Posterior vena cava (tissue), 2 donors: ENCODE measurements at regions not wholly inside any gene's neighbourhood (a gene's known extent, or its start where the extent isn't known, plus 50 kb on each side); places are given as distances from the start of the nearest gene placed in this dataset.
"Not testable (repeated sequence)": the region's sequence is repeated elsewhere in the genome, so short reads cannot be mapped to it uniquely, and the experiment has no call there.

Source experiments
- DNase-seq: peaks from one replicate; pipeline ENCODE4 v3.0.0-alpha.2; 2020; ENCODE audit warnings: low spot score
- intact Hi-C, 2 donors: fragments of 100-400 bp; cut with DNase I; formaldehyde crosslinking; loops; one replicate each; pipeline versions ENCODE4 v1.14.1 to v1.14.2; 2022 to 2023
- donor health status: DM: yes; HTN: yes; CAD: no.
- donor health status: DM: yes; HTN: yes; CAD: no.

GRCh38 chr10:4254101-4254994 lies 469.3 kb upstream of the KLF6 start:
- intact Hi-C loops, result no loop called here
- no peak for DNase-seq

GRCh38 chr10:4252701-4253100 lies 467.7 kb upstream of the KLF6 start:
- no peak for DNase-seq
- intact Hi-C loops, result no loop called here

- intact Hi-C loops, result no loop called here
- DNase-seq, result no peak
Observed at GRCh38 chr10:4250587-4250887, 465.5 kb upstream of the KLF6 start.

- no peak for DNase-seq
- intact Hi-C loops, result loop anchor here (5.0 to 10.0 kb wide), 2 partner anchors 32 to 465 kb away; partner anchors contain the start of gene KLF6 (in 2 of the 2)
Observed at GRCh38 chr10:4249841-4250586, 465.0 kb upstream of the KLF6 start.

- DNase-seq, result no peak
- intact Hi-C loops, result loop anchor here (5.0 to 10.0 kb wide), 2 partner anchors 35 to 463 kb away; partner anchors contain the start of gene KLF6 (in 2 of the 2)
Observed at GRCh38 chr10:4247379-4247778, 462.4 kb upstream of the KLF6 start.

GRCh38 chr10:4246881-4247358 lies 461.9 kb upstream of the KLF6 start:
- no peak for DNase-seq
- intact Hi-C loops, result loop anchor here (5.0 to 10.0 kb wide), 2 partner anchors 35 to 462 kb away; partner anchors contain the start of gene KLF6 (in 2 of the 2)

- intact Hi-C loops, result loop anchor here (10.0 kb wide), 1 partner anchor 459 kb away; the partner anchor contains the start of gene KLF6 (in 2 of the 2)
- no peak for DNase-seq
Observed at GRCh38 chr10:4243651-4244050, 458.6 kb upstream of the KLF6 start.

GRCh38 chr10:4243169-4243568 lies 458.2 kb upstream of the KLF6 start:
- intact Hi-C loops, result loop anchor here (10.0 kb wide), 1 partner anchor 458 kb away; the partner anchor contains the start of gene KLF6 (in 2 of the 2)
- DNase-seq, result no peak

GRCh38 chr10:4242561-4243035 lies 457.6 kb upstream of the KLF6 start:
- no peak for DNase-seq

GRCh38 chr10:4241724-4242345 lies 456.8 kb upstream of the KLF6 start:
- DNase-seq, result no peak
- intact Hi-C loops, result loop anchor here (10.0 kb wide), 1 partner anchor 457 kb away; the partner anchor contains the start of gene KLF6 (in 2 of the 2)

More at GRCh38 chr10:4242561-4243035, 457.6 kb upstream of the KLF6 start:
- intact Hi-C loops, result loop anchor here (10.0 kb wide), 1 partner anchor 458 kb away; the partner anchor contains the start of gene KLF6 (in 2 of the 2)

- intact Hi-C loops, result loop anchor here (10.0 kb wide), 1 partner anchor 456 kb away; the partner anchor contains the start of gene KLF6 (in 2 of the 2)
- no peak for DNase-seq
Observed at GRCh38 chr10:4240608-4241197, 455.7 kb upstream of the KLF6 start.

GRCh38 chr10:4239186-4239585 lies 454.2 kb upstream of the KLF6 start:
- intact Hi-C loops, result loop anchor here in 1 of 2 donors (10.0 kb wide), 1 partner anchor 104 kb away; no protein-coding TSS in a partner anchor
- DNase-seq, result no peak

- intact Hi-C loops, result loop anchor here in 1 of 2 donors (10.0 kb wide), 1 partner anchor 102 kb away; no protein-coding TSS in a partner anchor
- DNase-seq, result not testable (repeated sequence)
Observed at GRCh38 chr10:4236905-4237304, 451.9 kb upstream of the KLF6 start.

- intact Hi-C loops, result loop anchor here in 1 of 2 donors (10.0 kb wide), 1 partner anchor 100 kb away; no protein-coding TSS in a partner anchor
- DNase-seq, result no peak
Observed at GRCh38 chr10:4234661-4235060, 449.7 kb upstream of the KLF6 start.

GRCh38 chr10:4231439-4231838 lies 446.4 kb upstream of the KLF6 start:
- intact Hi-C loops, result loop anchor here in 1 of 2 donors (10.0 kb wide), 1 partner anchor 97 kb away; no protein-coding TSS in a partner anchor
- DNase-seq, result no peak

- intact Hi-C loops, result loop anchor here in 1 of 2 donors (10.0 kb wide), 1 partner anchor 95 kb away; no protein-coding TSS in a partner anchor
- DNase-seq, result no peak
Observed at GRCh38 chr10:4230036-4230435, 445.0 kb upstream of the KLF6 start.

GRCh38 chr10:4229106-4229505 lies 444.1 kb upstream of the KLF6 start:
- DNase-seq, result no peak
- intact Hi-C loops, result no loop called here

- intact Hi-C loops, result no loop called here
- no peak for DNase-seq
Observed at GRCh38 chr10:4227586-4227985, 442.6 kb upstream of the KLF6 start.
